ENCODE measurements at regions not wholly inside any gene's neighbourhood (a gene's known extent, or its start where the extent isn't known, plus 50 kb on each side); places are given as distances from the start of the nearest gene placed in this dataset.

GRCh38 chr1:22207511-22208267, 64.8 kb upstream of the WNT4 start:
- Histone ChIP-seq H2BK12ac (ENCODE audit: low read length) (no peak overlapping the region), H3K27ac (ENCODE audit: low read depth, low read length) (no peak overlapping the region), H3K36me3 (ENCODE audit: control insufficient read depth in 1 of 2, insufficient read depth in 2 of 2, low read length in 2 of 2) (no peaks in the 10 kb centered on the region), H4K8ac (ENCODE audit: low read depth, low read length) (no peak overlapping the region), H3K79me1 (ENCODE audit: low read length) (peaks cover 4% of the 10 kb centered on the region), H3K4me2 (ENCODE audit: low read length) (no peak overlapping the region), H3K23ac (ENCODE audit: low read length) (no peak overlapping the region), H3K4ac (ENCODE audit: low read depth, low read length) (no peak overlapping the region), H3K27me3 (ENCODE audit: insufficient read depth, low read length) (no peaks in the 10 kb centered on the region), H3K79me2 (ENCODE audit: control insufficient read depth, insufficient read depth, low read length, poor library complexity) (no peaks in the 10 kb centered on the region), H3K9me3 (ENCODE audit: insufficient read depth, low read depth, low read length) (no peaks in the 10 kb centered on the region), H3K4me3 (ENCODE audit: low read depth, low read length) (no peak overlapping the region), H2AFZ (ENCODE audit: insufficient read depth, low read length, poor library complexity) (no peak overlapping the region), H3K18ac (ENCODE audit: low read length) (no peak overlapping the region), H4K91ac (ENCODE audit: low read depth, low read length) (no peak overlapping the region), H3K4me1 (ENCODE audit: control insufficient read depth in 1 of 2, insufficient read depth in 2 of 2, low read length in 2 of 2) (peaks cover 10 to 13% of the 10 kb centered on the region in 2 experiments), H4K12ac (ENCODE audit: low read depth, low read length) (no peak overlapping the region), H2AK5ac (ENCODE audit: low read length) (no peak overlapping the region), H3K14ac (ENCODE audit: low read length) (no peak overlapping the region), H2BK5ac (ENCODE audit: low read depth, low read length, poor library complexity) (no peak overlapping the region), H3K9ac (ENCODE audit: low read length) (no peak overlapping the region), H2BK120ac (ENCODE audit: insufficient read depth, low read length, poor library complexity) (no peak overlapping the region)
- no peak for DNase-seq
- WGBS (ENCODE audit: extremely low coverage, insufficient coverage, insufficient read length): no CpG with 5 or more reads among the region's 23 CpGs

DNA sequence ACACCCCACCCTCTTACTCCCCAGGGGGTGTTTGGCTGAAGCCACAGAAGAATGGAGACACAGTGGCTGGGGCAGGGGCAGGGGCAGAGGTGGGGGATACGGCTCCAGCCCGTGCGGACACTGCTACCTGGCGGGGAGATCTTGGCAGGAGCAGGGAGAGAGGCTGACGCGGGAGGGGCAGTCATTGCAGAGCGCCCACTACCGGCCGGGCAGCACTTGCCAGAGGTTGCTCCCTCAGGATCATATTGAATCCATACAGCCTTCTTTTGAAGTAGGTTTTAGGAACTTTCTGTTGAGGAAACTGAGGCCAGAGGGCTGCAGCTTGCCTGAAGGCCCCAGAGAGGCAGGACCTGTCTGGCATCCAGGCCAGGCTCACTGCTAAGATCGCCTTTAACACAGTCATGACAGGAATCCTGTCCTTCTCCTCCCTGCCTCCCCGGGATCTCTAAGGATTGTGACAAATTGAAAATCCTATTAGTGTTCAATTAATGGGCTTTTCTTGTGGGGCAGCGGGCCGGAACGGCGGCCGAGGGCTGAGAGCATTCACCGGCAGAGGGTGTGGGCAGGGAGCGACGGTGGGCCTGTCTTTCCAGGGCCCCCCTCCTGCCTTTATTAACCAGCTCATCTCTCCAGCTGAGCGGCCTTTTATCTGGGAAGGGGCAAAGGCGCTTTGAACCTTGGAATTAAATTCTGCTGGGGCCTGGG, 65.5 kb upstream of the WNT4 start:
- H3K4ac ChIP-seq (ENCODE audit: low read depth, low read length): no peak overlapping the region
- no peaks in the 10 kb centered on the region for H3K27me3 ChIP-seq (ENCODE audit: insufficient read depth, low read length)
- no peak overlapping the region for H2BK5ac ChIP-seq (ENCODE audit: low read depth, low read length, poor library complexity)
- H3K4me1 ChIP-seq (ENCODE audit: control insufficient read depth in 1 of 2, insufficient read depth in 2 of 2, low read length in 2 of 2): peaks cover 10 to 13% of the 10 kb centered on the region in 2 experiments
- H2BK120ac ChIP-seq (ENCODE audit: insufficient read depth, low read length, poor library complexity): peak overlapping the region; percentile 10
- H4K8ac ChIP-seq (ENCODE audit: low read depth, low read length): no peak overlapping the region
- H4K12ac ChIP-seq (ENCODE audit: low read depth, low read length): no peak overlapping the region
- no peak overlapping the region for H3K18ac ChIP-seq (ENCODE audit: low read length)
- H3K9me3 ChIP-seq (ENCODE audit: insufficient read depth, low read depth, low read length): no peaks in the 10 kb centered on the region
- H3K23ac ChIP-seq (ENCODE audit: low read length): no peak overlapping the region
- H2AFZ ChIP-seq (ENCODE audit: insufficient read depth, low read length, poor library complexity): no peak overlapping the region
- WGBS (ENCODE audit: extremely low coverage, insufficient coverage, insufficient read length): no CpG with 5 or more reads among the region's 21 CpGs
- DNase-seq: no peak
- H3K79me1 ChIP-seq (ENCODE audit: low read length): peaks cover 4% of the 10 kb centered on the region
- H3K36me3 ChIP-seq (ENCODE audit: control insufficient read depth in 1 of 2, insufficient read depth in 2 of 2, low read length in 2 of 2): no peaks in the 10 kb centered on the region
- H4K91ac ChIP-seq (ENCODE audit: low read depth, low read length): peak overlapping the region; percentile 11
- no peak overlapping the region for H3K9ac ChIP-seq (ENCODE audit: low read length)
- H3K27ac ChIP-seq (ENCODE audit: low read depth, low read length): no peak overlapping the region
- H3K4me3 ChIP-seq (ENCODE audit: low read depth, low read length): no peak overlapping the region
- H3K14ac ChIP-seq (ENCODE audit: low read length): no peak overlapping the region
- H2BK12ac ChIP-seq (ENCODE audit: low read length): peak overlapping the region; percentile 34
- no peaks in the 10 kb centered on the region for H3K79me2 ChIP-seq (ENCODE audit: control insufficient read depth, insufficient read depth, low read length, poor library complexity)
- no peak overlapping the region for H3K4me2 ChIP-seq (ENCODE audit: low read length)
- H2AK5ac ChIP-seq (ENCODE audit: low read length): no peak overlapping the region

GRCh38 chr1:22208973-22209378, 66.1 kb upstream of the WNT4 start:
- Histone ChIP-seq H3K4me2 (ENCODE audit: low read length) (no peak overlapping the region), H2BK5ac (ENCODE audit: low read depth, low read length, poor library complexity) (no peak overlapping the region), H3K14ac (ENCODE audit: low read length) (no peak overlapping the region), H2BK12ac (ENCODE audit: low read length) (peak overlapping the region; percentile 34), H3K36me3 (ENCODE audit: control insufficient read depth in 1 of 2, insufficient read depth in 2 of 2, low read length in 2 of 2) (no peaks in the 10 kb centered on the region), H3K23ac (ENCODE audit: low read length) (no peak overlapping the region), H2BK120ac (ENCODE audit: insufficient read depth, low read length, poor library complexity) (peak overlapping the region; percentile 10), H3K79me2 (ENCODE audit: control insufficient read depth, insufficient read depth, low read length, poor library complexity) (no peaks in the 10 kb centered on the region), H4K91ac (ENCODE audit: low read depth, low read length) (peak overlapping the region; percentile 11), H3K79me1 (ENCODE audit: low read length) (peaks cover 4% of the 10 kb centered on the region), H3K9ac (ENCODE audit: low read length) (no peak overlapping the region), H4K12ac (ENCODE audit: low read depth, low read length) (no peak overlapping the region), H3K4me1 (ENCODE audit: control insufficient read depth in 1 of 2, insufficient read depth in 2 of 2, low read length in 2 of 2) (peaks cover 10 to 13% of the 10 kb centered on the region in 2 experiments), H3K27ac (ENCODE audit: low read depth, low read length) (no peak overlapping the region), H3K4me3 (ENCODE audit: low read depth, low read length) (no peak overlapping the region), H4K8ac (ENCODE audit: low read depth, low read length) (no peak overlapping the region), H2AFZ (ENCODE audit: insufficient read depth, low read length, poor library complexity) (no peak overlapping the region), H3K18ac (ENCODE audit: low read length) (no peak overlapping the region), H3K9me3 (ENCODE audit: insufficient read depth, low read depth, low read length) (no peaks in the 10 kb centered on the region), H3K4ac (ENCODE audit: low read depth, low read length) (no peak overlapping the region), H3K27me3 (ENCODE audit: insufficient read depth, low read length) (no peaks in the 10 kb centered on the region), H2AK5ac (ENCODE audit: low read length) (no peak overlapping the region)
- no CpG with 5 or more reads among the region's 16 CpGs for WGBS (ENCODE audit: extremely low coverage, insufficient coverage, insufficient read length)
- peak in 1 of 2 donors; percentile 39 for DNase-seq

- H3K9ac ChIP-seq (ENCODE audit: low read length): no peak overlapping the region
- no peak overlapping the region for H3K4ac ChIP-seq (ENCODE audit: low read depth, low read length)
- no peak overlapping the region for H3K4me3 ChIP-seq (ENCODE audit: low read depth, low read length)
- no peak overlapping the region for H3K18ac ChIP-seq (ENCODE audit: low read length)
- no peak overlapping the region for H3K23ac ChIP-seq (ENCODE audit: low read length)
- H3K36me3 ChIP-seq (ENCODE audit: control insufficient read depth in 1 of 2, insufficient read depth in 2 of 2, low read length in 2 of 2): no peaks in the 10 kb centered on the region
- H3K9me3 ChIP-seq (ENCODE audit: insufficient read depth, low read depth, low read length): no peaks in the 10 kb centered on the region
- no peak overlapping the region for H3K27ac ChIP-seq (ENCODE audit: low read depth, low read length)
- no peak overlapping the region for H3K4me2 ChIP-seq (ENCODE audit: low read length)
- H4K12ac ChIP-seq (ENCODE audit: low read depth, low read length): no peak overlapping the region
- H3K14ac ChIP-seq (ENCODE audit: low read length): no peak overlapping the region
- no peaks in the 10 kb centered on the region for H3K27me3 ChIP-seq (ENCODE audit: insufficient read depth, low read length)
- H2BK5ac ChIP-seq (ENCODE audit: low read depth, low read length, poor library complexity): no peak overlapping the region
- H3K4me1 ChIP-seq (ENCODE audit: control insufficient read depth in 1 of 2, insufficient read depth in 2 of 2, low read length in 2 of 2): peaks cover 10 to 13% of the 10 kb centered on the region in 2 experiments
- peaks cover 4% of the 10 kb centered on the region for H3K79me1 ChIP-seq (ENCODE audit: low read length)
- H2AFZ ChIP-seq (ENCODE audit: insufficient read depth, low read length, poor library complexity): no peak overlapping the region
- no peaks in the 10 kb centered on the region for H3K79me2 ChIP-seq (ENCODE audit: control insufficient read depth, insufficient read depth, low read length, poor library complexity)
- DNase-seq: no peak
- H4K8ac ChIP-seq (ENCODE audit: low read depth, low read length): no peak overlapping the region
- H2AK5ac ChIP-seq (ENCODE audit: low read length): no peak overlapping the region
- no peak overlapping the region for H2BK12ac ChIP-seq (ENCODE audit: low read length)
- H4K91ac ChIP-seq (ENCODE audit: low read depth, low read length): no peak overlapping the region
- H2BK120ac ChIP-seq (ENCODE audit: insufficient read depth, low read length, poor library complexity): no peak overlapping the region
- no CpG with 5 or more reads among the region's 12 CpGs for WGBS (ENCODE audit: extremely low coverage, insufficient coverage, insufficient read length)
Measured at GRCh38 chr1:22210176-22210575, 67.3 kb upstream of the WNT4 start.
